ENCODE measurements at regions not wholly inside any gene's neighbourhood (a gene's known extent, or its start where the extent isn't known, plus 50 kb on each side); places are given as distances from the start of the nearest gene placed in this dataset.

DNA sequence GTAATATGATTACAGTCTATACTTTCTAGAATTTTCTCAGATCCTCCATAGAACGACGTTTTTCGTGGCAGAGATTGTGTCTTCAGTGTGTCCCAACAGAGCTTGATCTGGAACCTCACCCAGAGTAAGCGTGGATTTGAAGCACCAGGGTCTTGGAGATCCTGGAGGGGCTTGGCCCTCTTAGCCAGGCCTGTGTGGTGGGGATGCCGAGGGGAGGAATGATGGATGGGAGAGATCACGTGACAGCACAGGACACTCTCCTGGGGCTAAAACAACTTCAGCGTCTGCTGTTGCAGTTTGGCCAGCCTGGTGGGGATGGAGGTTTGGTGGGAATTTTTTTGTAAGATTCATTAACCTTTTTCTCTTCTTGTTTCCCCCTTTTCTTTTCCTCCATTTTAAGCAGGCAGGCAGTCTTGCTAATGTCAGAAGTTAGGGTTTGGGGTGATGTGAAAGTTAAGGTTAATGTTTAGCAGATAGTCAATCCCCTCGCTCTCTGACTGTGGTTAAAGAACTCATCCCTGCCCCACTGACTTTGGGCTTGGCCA, 100.7 kb upstream of the SULF2 start:
- TF ChIP-seq, protein P1, sequence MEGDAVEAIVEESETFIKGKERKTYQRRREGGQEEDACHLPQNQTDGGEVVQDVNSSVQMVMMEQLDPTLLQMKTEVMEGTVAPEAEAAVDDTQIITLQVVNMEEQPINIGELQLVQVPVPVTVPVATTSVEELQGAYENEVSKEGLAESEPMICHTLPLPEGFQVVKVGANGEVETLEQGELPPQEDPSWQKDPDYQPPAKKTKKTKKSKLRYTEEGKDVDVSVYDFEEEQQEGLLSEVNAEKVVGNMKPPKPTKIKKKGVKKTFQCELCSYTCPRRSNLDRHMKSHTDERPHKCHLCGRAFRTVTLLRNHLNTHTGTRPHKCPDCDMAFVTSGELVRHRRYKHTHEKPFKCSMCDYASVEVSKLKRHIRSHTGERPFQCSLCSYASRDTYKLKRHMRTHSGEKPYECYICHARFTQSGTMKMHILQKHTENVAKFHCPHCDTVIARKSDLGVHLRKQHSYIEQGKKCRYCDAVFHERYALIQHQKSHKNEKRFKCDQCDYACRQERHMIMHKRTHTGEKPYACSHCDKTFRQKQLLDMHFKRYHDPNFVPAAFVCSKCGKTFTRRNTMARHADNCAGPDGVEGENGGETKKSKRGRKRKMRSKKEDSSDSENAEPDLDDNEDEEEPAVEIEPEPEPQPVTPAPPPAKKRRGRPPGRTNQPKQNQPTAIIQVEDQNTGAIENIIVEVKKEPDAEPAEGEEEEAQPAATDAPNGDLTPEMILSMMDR (IDR thresholded peaks at IDR 0.05): no peak
- no peak for TF ChIP-seq POLR2A (IDR thresholded peaks at IDR 0.05)

Data from right lobe of liver (tissue), 4 donors.